Transverse colon (tissue), 4 donors: ENCODE measurements at regions not wholly inside any gene's neighbourhood (a gene's known extent, or its start where the extent isn't known, plus 50 kb on each side); places are given as distances from the start of the nearest gene placed in this dataset.
A peak's percentile ranks its signal among the peaks of the same experiment; 100 is the strongest.

Experiments used
- DNase-seq: peaks from one replicate; pipeline ENCODE4 v3.0.0-alpha.2; 2019
- H3K27ac ChIP-seq, 4 donors: fragments of 200-600 bp; sonication (generic); 2 replicates each; pipeline ENCODE4 v1.5.1; 2016 to 2018; ENCODE audit warnings: inconsistent platforms in 4 of 4
- H3K27me3 ChIP-seq: fragments of 200-600 bp; sonication (generic); 2 replicates; pipeline ENCODE4 v1.5.1; 2017; ENCODE audit warnings: inconsistent platforms
- H3K36me3 ChIP-seq, 4 donors: fragments of 200-600 bp; sonication (generic); 2 replicates each; pipeline ENCODE4 v1.5.1; 2017 to 2019; ENCODE audit warnings: inconsistent platforms in 4 of 4
- H3K4me1 ChIP-seq, 4 donors: fragments of 200-600 bp; sonication (generic); 2 replicates each; pipeline ENCODE4 v1.5.1; 2017 to 2020; ENCODE audit warnings: inconsistent platforms in 4 of 4
- H3K4me3 ChIP-seq, 4 donors: fragments of 200-600 bp; sonication (generic); 1 replicate in 1 of 4; 2 replicates in 3 of 4; pipeline versions ENCODE4 v1.5.1 to v1.6.1; 2017 to 2019; ENCODE audit warnings: inconsistent platforms in 4 of 4
- H3K9me3 ChIP-seq, 2 donors: fragments of 200-600 bp; sonication (generic); 2 replicates each; pipeline ENCODE4 v1.5.1; 2017 to 2019; ENCODE audit warnings: inconsistent platforms in 2 of 2
- EP300 ChIP-seq: sonication (generic); formaldehyde crosslinking; IDR thresholded peaks from one replicate; pipeline ENCODE4 v1.6.1; 2017; ENCODE audit warnings: antibody characterized with exemption, low read depth
- POLR2A ChIP-seq: fragments of 450-650 bp; IDR thresholded peaks from one replicate; pipeline ENCODE4 v1.6.1; 2016; ENCODE audit warnings: antibody characterized with exemption, mild to moderate bottlenecking, moderate library complexity
- POLR2AphosphoS5 ChIP-seq, 3 donors: sonication (generic); formaldehyde crosslinking; IDR thresholded peaks; one replicate each; pipeline ENCODE4 v1.6.1; 2016; ENCODE audit warnings: antibody characterized with exemption in 3 of 3
- WGBS, 2 donors: methylation state at CpG; one replicate each; pipeline ENCODE4 v1.1.5; 2018; ENCODE audit warnings: low coverage in 1 of 2; 5-methylcytosine and 5-hydroxymethylcytosine counted together
- in situ Hi-C, 4 donors: fragments of 200-750 bp; cut with MboI; loops; one replicate each; pipeline versions ENCODE4 v1.15.0 to v1.15.1; 2017; ENCODE audit warnings: low sequenced_read_pairs in 3 of 4, low pct_ligation_motif_present in 1 of 4, low pct_unique_long_range_greater_than_20kb in 1 of 4
- intact Hi-C: fragments of 100-400 bp; cut with DNase I; formaldehyde crosslinking; loops from one replicate; pipeline ENCODE4 v1.15.1; 2023; ENCODE audit warnings: low total_unique reads
- TF ChIP-seq, protein P1 (sequence below), 5 experiments: fragments of 200-600 bp in 3 of 5; fragments of 450-650 bp in 2 of 5; sonication (generic) in 3 of 5; IDR thresholded peaks; 1 replicate in 2 of 5; 2 replicates in 3 of 5; pipeline ENCODE4 v1.5.1; 2016 to 2017; ENCODE audit warnings: antibody characterized with exemption in 5 of 5, inconsistent platforms in 3 of 5, mild to moderate bottlenecking in 2 of 5, moderate library complexity in 1 of 5

DNA sequence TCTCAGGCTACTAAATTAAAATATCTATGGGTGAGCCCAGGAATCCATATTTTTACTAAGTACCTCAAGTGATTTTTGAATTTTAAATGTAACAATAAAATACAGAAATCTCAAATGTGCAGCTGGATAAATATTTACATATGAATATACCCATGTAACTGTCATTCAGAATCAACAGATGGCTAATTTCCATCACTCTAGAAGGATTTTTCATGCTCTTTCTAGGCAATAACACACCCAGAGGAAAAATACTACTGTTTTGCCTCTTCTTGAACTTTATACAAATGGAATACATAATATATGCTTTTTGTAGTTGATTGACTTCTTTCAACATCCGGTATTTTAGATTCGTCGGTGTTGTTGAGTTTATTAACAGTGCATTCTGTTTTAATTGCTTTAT is 601.3 kb upstream of the NECTIN3 start:
- in situ Hi-C loops (no loop called here), intact Hi-C loops (no loop called here)
- H3K27ac ChIP-seq: no peak overlapping the region
- DNase-seq: no peak
- no peaks in the 10 kb centered on the region for H3K36me3 ChIP-seq
- H3K9me3 ChIP-seq: no peaks in the 10 kb centered on the region
- 61 to 62% methylated on average over 3 of the region's 3 CpGs for WGBS, 2 donors
- TF ChIP-seq POLR2A (no peak), POLR2AphosphoS5 (IDR thresholded peaks at IDR 0.05) (no peak), EP300 (no peak)
- TF ChIP-seq, protein P1, sequence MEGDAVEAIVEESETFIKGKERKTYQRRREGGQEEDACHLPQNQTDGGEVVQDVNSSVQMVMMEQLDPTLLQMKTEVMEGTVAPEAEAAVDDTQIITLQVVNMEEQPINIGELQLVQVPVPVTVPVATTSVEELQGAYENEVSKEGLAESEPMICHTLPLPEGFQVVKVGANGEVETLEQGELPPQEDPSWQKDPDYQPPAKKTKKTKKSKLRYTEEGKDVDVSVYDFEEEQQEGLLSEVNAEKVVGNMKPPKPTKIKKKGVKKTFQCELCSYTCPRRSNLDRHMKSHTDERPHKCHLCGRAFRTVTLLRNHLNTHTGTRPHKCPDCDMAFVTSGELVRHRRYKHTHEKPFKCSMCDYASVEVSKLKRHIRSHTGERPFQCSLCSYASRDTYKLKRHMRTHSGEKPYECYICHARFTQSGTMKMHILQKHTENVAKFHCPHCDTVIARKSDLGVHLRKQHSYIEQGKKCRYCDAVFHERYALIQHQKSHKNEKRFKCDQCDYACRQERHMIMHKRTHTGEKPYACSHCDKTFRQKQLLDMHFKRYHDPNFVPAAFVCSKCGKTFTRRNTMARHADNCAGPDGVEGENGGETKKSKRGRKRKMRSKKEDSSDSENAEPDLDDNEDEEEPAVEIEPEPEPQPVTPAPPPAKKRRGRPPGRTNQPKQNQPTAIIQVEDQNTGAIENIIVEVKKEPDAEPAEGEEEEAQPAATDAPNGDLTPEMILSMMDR (IDR thresholded peaks at IDR 0.05): no peak
- no peak overlapping the region for H3K4me3 ChIP-seq
- H3K4me1 ChIP-seq: peaks cover 0 to 15% (median 0%) of the 10 kb centered on the region in 4 donors
- H3K27me3 ChIP-seq: no peaks in the 10 kb centered on the region

DNA sequence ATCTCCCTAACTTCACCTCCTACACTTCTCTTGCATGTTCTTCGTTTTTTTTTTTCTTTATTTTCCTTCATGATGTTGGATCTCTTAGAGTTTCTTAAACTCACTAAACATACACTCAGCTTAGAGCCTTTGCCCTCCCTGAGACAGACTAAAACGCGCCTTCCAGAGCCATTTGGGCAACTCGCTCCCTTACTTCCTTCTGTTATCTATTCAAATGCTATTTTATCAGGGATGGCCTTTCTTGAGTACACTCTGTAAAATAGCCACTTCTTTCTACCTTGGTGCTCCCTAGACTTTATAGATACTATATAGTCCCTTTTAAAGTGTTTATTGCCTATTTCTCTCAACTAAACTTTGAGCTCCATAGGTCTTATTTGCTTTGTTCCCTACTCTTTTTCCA is 598.2 kb upstream of the NECTIN3 start:
- H3K27ac ChIP-seq: peak overlapping the region in 1 of 4 donors; percentile 8
- 18 to 53% methylated on average over 4 of the region's 4 CpGs for WGBS, 2 donors
- in situ Hi-C loops: no loop called here
- H3K9me3 ChIP-seq: no peaks in the 10 kb centered on the region
- H3K4me3 ChIP-seq: no peak overlapping the region
- intact Hi-C loops: no loop called here
- no peaks in the 10 kb centered on the region for H3K36me3 ChIP-seq
- peaks cover 0 to 15% (median 0%) of the 10 kb centered on the region in 4 donors for H3K4me1 ChIP-seq
- TF ChIP-seq, protein P1 (IDR thresholded peaks at IDR 0.05): no peak
- TF ChIP-seq POLR2AphosphoS5 (IDR thresholded peaks at IDR 0.05) (no peak), EP300 (no peak), POLR2A (no peak)
- peak; percentile 14 for DNase-seq
- no peaks in the 10 kb centered on the region for H3K27me3 ChIP-seq

DNA sequence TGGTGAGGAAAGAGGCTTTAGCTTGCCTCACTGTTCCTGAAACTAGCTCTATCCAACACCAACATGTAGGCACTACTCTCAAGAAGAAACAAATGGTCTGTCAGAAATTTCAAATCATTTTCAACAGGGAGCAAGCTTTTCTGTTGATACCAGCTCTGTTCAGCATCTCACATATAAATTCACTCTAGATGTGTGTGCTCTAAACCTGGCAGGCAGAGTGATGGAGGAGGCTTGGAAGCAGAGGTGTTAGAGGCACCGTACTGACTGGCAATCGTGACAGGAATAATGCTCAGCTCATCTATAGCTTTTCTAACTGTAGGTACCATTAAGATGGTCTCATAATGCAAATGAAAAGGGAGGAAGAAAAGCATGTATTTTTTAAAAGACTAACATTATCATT is 597.2 kb upstream of the NECTIN3 start:
- H3K27me3 ChIP-seq: no peaks in the 10 kb centered on the region
- no peak for DNase-seq
- H3K4me3 ChIP-seq: no peak overlapping the region
- 72 to 87% methylated on average over 2 of the region's 2 CpGs for WGBS, 2 donors
- intact Hi-C loops: no loop called here
- TF ChIP-seq POLR2A (no peak), EP300 (no peak)
- TF ChIP-seq, protein P1 (IDR thresholded peaks at IDR 0.05): no peak
- in situ Hi-C loops: no loop called here
- H3K9me3 ChIP-seq: no peaks in the 10 kb centered on the region
- H3K27ac ChIP-seq: no peak overlapping the region
- H3K36me3 ChIP-seq: no peaks in the 10 kb centered on the region
- H3K4me1 ChIP-seq: peaks cover 0 to 15% (median 0%) of the 10 kb centered on the region in 4 donors

DNA sequence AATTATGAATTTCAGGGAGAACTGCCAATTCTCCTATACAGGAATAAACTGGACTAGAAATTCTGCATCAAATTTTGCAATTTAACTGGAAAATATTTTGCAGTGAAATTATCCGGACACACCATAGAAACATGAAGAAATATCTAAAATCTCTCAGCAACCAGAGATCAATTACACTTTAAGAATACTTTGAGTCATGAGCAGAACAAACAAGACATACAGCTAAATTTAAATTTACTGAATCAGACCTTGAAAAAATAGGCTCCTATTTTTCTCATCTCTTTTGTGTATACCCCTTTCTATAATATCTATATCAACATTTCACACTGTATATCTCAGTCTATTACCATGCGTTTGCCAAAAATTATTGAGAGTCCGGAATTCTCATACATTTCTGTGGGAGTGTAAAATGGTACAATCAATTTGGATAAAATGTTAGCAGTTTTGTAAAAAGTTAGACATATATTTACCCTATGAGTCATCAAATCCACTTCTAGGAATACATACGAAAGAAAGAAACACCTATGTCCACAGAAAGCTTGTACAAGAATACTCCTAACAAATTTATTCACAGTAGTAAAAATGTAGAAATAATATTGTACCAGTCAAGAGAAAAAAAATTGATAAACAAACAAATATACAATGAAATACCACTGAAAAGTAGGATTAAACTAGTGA is 593.1 kb upstream of the NECTIN3 start:
- no peaks in the 10 kb centered on the region for H3K9me3 ChIP-seq
- in situ Hi-C loops (no loop called here), intact Hi-C loops (no loop called here)
- H3K27ac ChIP-seq: no peak overlapping the region
- no peaks in the 10 kb centered on the region for H3K36me3 ChIP-seq
- DNase-seq: no peak
- 86 to 89% methylated on average over 4 of the region's 4 CpGs for WGBS, 2 donors
- TF ChIP-seq POLR2A: no peak
- TF ChIP-seq, protein P1 (IDR thresholded peaks at IDR 0.05): no peak
- TF ChIP-seq EP300: no peak
- TF ChIP-seq POLR2AphosphoS5 (IDR thresholded peaks at IDR 0.05): no peak
- peaks cover 0 to 4% (median 0%) of the 10 kb centered on the region in 4 donors for H3K4me1 ChIP-seq
- no peak overlapping the region for H3K4me3 ChIP-seq
- H3K27me3 ChIP-seq: no peaks in the 10 kb centered on the region
